ENCODE measurements at regions not wholly inside any gene's neighbourhood (a gene's known extent, or its start where the extent isn't known, plus 50 kb on each side); places are given as distances from the start of the nearest gene placed in this dataset.
"Not testable (repeated sequence)": the region's sequence is repeated elsewhere in the genome, so short reads cannot be mapped to it uniquely, and the experiment has no call there.

- Histone ChIP-seq H2AFZ (ENCODE audit: low read length) (peak overlapping the region; percentile 77), H3K27ac (ENCODE audit: low read depth, low read length, poor library complexity, severe bottlenecking) (no peak overlapping the region), H3K4me3 (ENCODE audit: low read depth, low read length, poor library complexity, severe bottlenecking) (no peak overlapping the region), H3K4me2 (ENCODE audit: low read length) (no peak overlapping the region; the same call in 1 of the 2 replicates), H3K36me3 (ENCODE audit: insufficient read depth, low read length) (no peaks in the 10 kb centered on the region), H3K9me2 (ENCODE audit: insufficient read depth, low read length) (no peaks in the 10 kb centered on the region), H3K9me3 (ENCODE audit: low read length) (no peaks in the 10 kb centered on the region), H4K20me1 (ENCODE audit: insufficient read depth, low read length) (no peaks in the 10 kb centered on the region), H3K79me2 (ENCODE audit: insufficient read depth, low read depth, low read length) (no peaks in the 10 kb centered on the region), H3K4me1 (ENCODE audit: insufficient read depth, low read length, poor library complexity, severe bottlenecking) (peaks cover 6% of the 10 kb centered on the region)
- TF ChIP-seq CTCF (conservative IDR thresholded peaks at IDR 0.05; ENCODE audit: low read length) (no peak), EZH2phosphoT487 (IDR thresholded peaks at IDR 0.05; ENCODE audit: borderline replicate concordance, low read depth, low read length) (no peak)
- no TSS peak for BruUV-seq (replicated peaks)
- ChIA-PET POLR2A (interaction anchor here (0.6 to 0.7 kb wide), 2 partner anchors 1053 to 1845 kb away, joined by 3 to 6 read pairs; no protein-coding TSS in a partner anchor), CTCF (ENCODE audit: unreplicated experiment) (interaction anchor here (0.6 kb wide), 1 partner anchor 21 kb away, joined by 3 read pairs; no protein-coding TSS in a partner anchor)
- DNase-seq (ENCODE audit: low spot score), result no peak
- intact Hi-C loops (cut with micrococcal nuclease; ENCODE audit: unreplicated experiment), result no loop called here
Measured at GRCh38 chr10:32187686-32188085, 131.5 kb upstream of the KIF5B start.

GRCh38 chr10:32183652-32184051 lies 127.4 kb upstream of the KIF5B start:
- CTCF ChIA-PET (ENCODE audit: unreplicated experiment), result not testable (repeated sequence)
- POLR2A ChIA-PET, result interaction anchor here (0.7 kb wide), 1 partner anchor 16 kb away, joined by 3 read pairs; no protein-coding TSS in a partner anchor

GRCh38 chr10:32182476-32182875 lies 126.3 kb upstream of the KIF5B start:
- BruUV-seq (replicated peaks), result no TSS peak
- CTCF ChIA-PET (ENCODE audit: unreplicated experiment), result no interaction called here

More at GRCh38 chr10:32183652-32184051, 127.4 kb upstream of the KIF5B start:
- DNase-seq (ENCODE audit: low spot score); H3K36me3 ChIP-seq (ENCODE audit: insufficient read depth, low read length); BruUV-seq (replicated peaks); H3K4me3 ChIP-seq (ENCODE audit: low read depth, low read length, poor library complexity, severe bottlenecking); H3K27ac ChIP-seq (ENCODE audit: low read depth, low read length, poor library complexity, severe bottlenecking); H3K9me3 ChIP-seq (ENCODE audit: low read length); H3K9me2 ChIP-seq (ENCODE audit: insufficient read depth, low read length); H3K4me2 ChIP-seq (ENCODE audit: low read length); H3K4me1 ChIP-seq (ENCODE audit: insufficient read depth, low read length, poor library complexity, severe bottlenecking); H2AFZ ChIP-seq (ENCODE audit: low read length); H3K79me2 ChIP-seq (ENCODE audit: insufficient read depth, low read depth, low read length); intact Hi-C loops (cut with micrococcal nuclease; ENCODE audit: unreplicated experiment); H4K20me1 ChIP-seq (ENCODE audit: insufficient read depth, low read length): not testable (repeated sequence)

More at GRCh38 chr10:32182476-32182875, 126.3 kb upstream of the KIF5B start:
- H3K9me2 ChIP-seq (ENCODE audit: insufficient read depth, low read length), result no peaks in the 10 kb centered on the region
- POLR2A ChIA-PET, result no interaction called here
- H2AFZ ChIP-seq (ENCODE audit: low read length), result no peak overlapping the region
- DNase-seq (ENCODE audit: low spot score), result no peak
- no peak overlapping the region for H3K27ac ChIP-seq (ENCODE audit: low read depth, low read length, poor library complexity, severe bottlenecking)
- no peaks in the 10 kb centered on the region for H4K20me1 ChIP-seq (ENCODE audit: insufficient read depth, low read length)
- H3K4me3 ChIP-seq (ENCODE audit: low read depth, low read length, poor library complexity, severe bottlenecking), result no peak overlapping the region
- no peaks in the 10 kb centered on the region for H3K4me1 ChIP-seq (ENCODE audit: insufficient read depth, low read length, poor library complexity, severe bottlenecking)
- no peak for TF ChIP-seq EZH2phosphoT487 (IDR thresholded peaks at IDR 0.05; ENCODE audit: borderline replicate concordance, low read depth, low read length)
- TF ChIP-seq CTCF (conservative IDR thresholded peaks at IDR 0.05; ENCODE audit: low read length), result no peak
- no peaks in the 10 kb centered on the region for H3K36me3 ChIP-seq (ENCODE audit: insufficient read depth, low read length)
- no peaks in the 10 kb centered on the region for H3K9me3 ChIP-seq (ENCODE audit: low read length)
- H3K79me2 ChIP-seq (ENCODE audit: insufficient read depth, low read depth, low read length), result no peaks in the 10 kb centered on the region
- intact Hi-C loops (cut with micrococcal nuclease; ENCODE audit: unreplicated experiment), result no loop called here
- H3K4me2 ChIP-seq (ENCODE audit: low read length), result no peak overlapping the region

Measured in OCI-LY7 (cell line).